Suprapubic skin (tissue), 4 donors: ENCODE measurements at regions not wholly inside any gene's neighbourhood (a gene's known extent, or its start where the extent isn't known, plus 50 kb on each side); places are given as distances from the start of the nearest gene placed in this dataset.

Experiments used
- DNase-seq, 2 donors: peaks; one replicate each; pipeline ENCODE4 v3.0.0-alpha.2; 2019; ENCODE audit warnings: low spot score in 2 of 2
- H3K27ac ChIP-seq: fragments of 200-600 bp; sonication (generic); one replicate; pipeline ENCODE4 v1.5.1; 2019
- H3K27me3 ChIP-seq: fragments of 200-600 bp; sonication (generic); one replicate; pipeline ENCODE4 v1.5.1; 2019
- H3K36me3 ChIP-seq: fragments of 200-600 bp; sonication (generic); one replicate; pipeline ENCODE4 v1.5.1; 2019
- H3K4me1 ChIP-seq: fragments of 200-600 bp; sonication (generic); one replicate; pipeline ENCODE4 v1.5.1; 2019
- H3K4me3 ChIP-seq: fragments of 200-600 bp; sonication (generic); one replicate; pipeline ENCODE4 v1.5.1; 2019; ENCODE audit warnings: mild to moderate bottlenecking
- H3K9me3 ChIP-seq: fragments of 200-600 bp; sonication (generic); one replicate; pipeline ENCODE4 v1.5.1; 2019
- CTCF ChIP-seq, 2 donors: fragments of 200-600 bp in 1 of 2; fragments of 450-650 bp in 1 of 2; sonication (generic) in 1 of 2; IDR thresholded peaks; one replicate each; pipeline ENCODE4 v1.5.1; 2016 to 2019; ENCODE audit warnings: antibody characterized with exemption in 2 of 2, mild to moderate bottlenecking in 1 of 2, moderate library complexity in 1 of 2
- EP300 ChIP-seq: sonication (generic); formaldehyde crosslinking; IDR thresholded peaks from one replicate; pipeline ENCODE4 v1.6.1; 2017; ENCODE audit warnings: antibody characterized with exemption
- POLR2A ChIP-seq, 2 donors: fragments of 450-650 bp; IDR thresholded peaks; one replicate each; pipeline ENCODE4 v1.6.1; 2017; ENCODE audit warnings: antibody characterized with exemption in 2 of 2, mild to moderate bottlenecking in 2 of 2, moderate library complexity in 2 of 2
- POLR2AphosphoS5 ChIP-seq, 3 donors: sonication (generic); formaldehyde crosslinking; IDR thresholded peaks; one replicate each; pipeline ENCODE4 v1.6.1; 2017; ENCODE audit warnings: antibody characterized with exemption in 3 of 3
- WGBS: methylation state at CpG from one replicate; pipeline ENCODE4 v1.1.5; 2018; 5-methylcytosine and 5-hydroxymethylcytosine counted together

GRCh38 chr12:23337213-23337612, 612.3 kb downstream of the SOX5 start:
- DNase-seq: no peak
- no peaks in the 10 kb centered on the region for H3K4me1 ChIP-seq
- 93% methylated on average over 3 of the region's 3 CpGs for WGBS
- no peak for TF ChIP-seq POLR2AphosphoS5 (IDR thresholded peaks at IDR 0.05)
- TF ChIP-seq CTCF (IDR thresholded peaks at IDR 0.05): no peak
- no peak for TF ChIP-seq POLR2A (IDR thresholded peaks at IDR 0.05)
- no peak for TF ChIP-seq EP300
- no peak overlapping the region for H3K4me3 ChIP-seq
- no peak overlapping the region for H3K27ac ChIP-seq
- H3K9me3 ChIP-seq: no peaks in the 10 kb centered on the region
- no peaks in the 10 kb centered on the region for H3K36me3 ChIP-seq
- no peaks in the 10 kb centered on the region for H3K27me3 ChIP-seq

DNA sequence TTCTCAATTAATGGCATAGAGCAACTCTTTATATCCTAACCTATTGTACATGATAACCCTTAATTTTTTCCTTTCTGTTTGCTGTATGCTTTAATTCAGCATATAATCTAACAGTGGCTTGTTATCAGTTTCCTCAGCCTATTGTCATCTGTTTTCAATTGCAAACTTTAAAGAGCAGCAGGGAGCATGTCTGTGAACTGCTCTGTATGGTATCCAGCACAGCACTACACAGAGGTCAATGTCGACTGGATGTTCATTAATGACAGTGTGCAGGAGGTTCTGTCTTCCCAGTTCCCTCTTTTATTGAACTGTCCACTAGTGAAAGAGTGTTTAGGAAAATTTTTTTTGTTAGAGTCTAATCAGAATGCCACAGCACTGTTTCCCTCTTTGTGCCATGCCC, 609.1 kb downstream of the SOX5 start:
- no peak overlapping the region for H3K4me3 ChIP-seq
- H3K4me1 ChIP-seq: no peaks in the 10 kb centered on the region
- H3K27ac ChIP-seq: no peak overlapping the region
- H3K36me3 ChIP-seq: no peaks in the 10 kb centered on the region
- no peaks in the 10 kb centered on the region for H3K27me3 ChIP-seq
- TF ChIP-seq POLR2A (IDR thresholded peaks at IDR 0.05): no peak
- no peak for TF ChIP-seq EP300
- no peaks in the 10 kb centered on the region for H3K9me3 ChIP-seq
- DNase-seq: no peak
- 48% methylated on average over 1 of the region's 1 CpG for WGBS

- TF ChIP-seq POLR2A (IDR thresholded peaks at IDR 0.05): no peak
- no peak for TF ChIP-seq CTCF (IDR thresholded peaks at IDR 0.05)
- TF ChIP-seq POLR2AphosphoS5 (IDR thresholded peaks at IDR 0.05): no peak
- no peak for TF ChIP-seq EP300
- DNase-seq: no peak
- no peak overlapping the region for H3K27ac ChIP-seq
- no peaks in the 10 kb centered on the region for H3K27me3 ChIP-seq
- H3K36me3 ChIP-seq: no peaks in the 10 kb centered on the region
- H3K4me1 ChIP-seq: no peaks in the 10 kb centered on the region
- no peaks in the 10 kb centered on the region for H3K9me3 ChIP-seq
- WGBS: 89% methylated on average over 1 of the region's 1 CpG
- H3K4me3 ChIP-seq: no peak overlapping the region
These were observed 607.1 kb downstream of the SOX5 start for GRCh38 chr12:23342407-23342806.

DNA sequence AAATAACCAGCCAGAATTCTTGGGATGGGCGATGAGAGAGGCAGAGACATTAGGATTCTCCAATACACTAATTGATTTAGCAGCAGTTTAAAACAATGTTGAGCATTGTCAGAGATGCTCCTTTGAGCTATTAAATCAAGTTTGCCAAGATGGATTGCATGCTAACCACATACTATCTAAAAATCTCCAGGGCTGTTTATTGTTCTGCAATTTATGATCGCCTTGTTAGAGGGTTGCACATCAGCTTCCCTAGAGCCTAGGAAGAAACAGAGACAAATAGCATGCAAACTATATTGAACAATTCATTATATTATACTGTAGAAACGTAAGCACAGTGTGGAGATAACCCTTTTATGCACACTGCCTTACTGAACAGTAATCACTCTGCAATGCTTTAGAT, 599.9 kb downstream of the SOX5 start:
- H3K27me3 ChIP-seq: no peaks in the 10 kb centered on the region
- WGBS: 17% methylated on average over 3 of the region's 3 CpGs
- no peaks in the 10 kb centered on the region for H3K4me1 ChIP-seq
- TF ChIP-seq POLR2A (IDR thresholded peaks at IDR 0.05): no peak
- DNase-seq: no peak
- H3K27ac ChIP-seq: no peak overlapping the region
- H3K4me3 ChIP-seq: no peak overlapping the region
- no peaks in the 10 kb centered on the region for H3K9me3 ChIP-seq
- H3K36me3 ChIP-seq: no peaks in the 10 kb centered on the region

- no peak for DNase-seq
- TF ChIP-seq POLR2A (IDR thresholded peaks at IDR 0.05) (no peak), POLR2AphosphoS5 (IDR thresholded peaks at IDR 0.05) (no peak), EP300 (no peak), CTCF (IDR thresholded peaks at IDR 0.05) (no peak)
These were observed 598.7 kb downstream of the SOX5 start for GRCh38 chr12:23350808-23351207.

GRCh38 chr12:23352670-23353069, 596.8 kb downstream of the SOX5 start:
- TF ChIP-seq POLR2AphosphoS5 (IDR thresholded peaks at IDR 0.05) (no peak), EP300 (no peak), POLR2A (IDR thresholded peaks at IDR 0.05) (no peak), CTCF (IDR thresholded peaks at IDR 0.05) (no peak)
- no peaks in the 10 kb centered on the region for H3K36me3 ChIP-seq
- H3K9me3 ChIP-seq: no peaks in the 10 kb centered on the region
- DNase-seq: no peak
- WGBS: 82% methylated on average over 2 of the region's 2 CpGs
- H3K4me3 ChIP-seq: no peak overlapping the region
- no peaks in the 10 kb centered on the region for H3K27me3 ChIP-seq
- no peak overlapping the region for H3K27ac ChIP-seq
- no peaks in the 10 kb centered on the region for H3K4me1 ChIP-seq

More at GRCh38 chr12:23350808-23351207, 598.7 kb downstream of the SOX5 start:
- no peaks in the 10 kb centered on the region for H3K36me3 ChIP-seq
- H3K4me1 ChIP-seq: no peaks in the 10 kb centered on the region
- H3K27ac ChIP-seq: no peak overlapping the region
- H3K9me3 ChIP-seq: no peaks in the 10 kb centered on the region
- no peaks in the 10 kb centered on the region for H3K27me3 ChIP-seq
- no peak overlapping the region for H3K4me3 ChIP-seq
- WGBS: 77% methylated on average over 2 of the region's 2 CpGs
